ENCODE measurements at regions not wholly inside any gene's neighbourhood (a gene's known extent, or its start where the extent isn't known, plus 50 kb on each side); places are given as distances from the start of the nearest gene placed in this dataset.

DNA sequence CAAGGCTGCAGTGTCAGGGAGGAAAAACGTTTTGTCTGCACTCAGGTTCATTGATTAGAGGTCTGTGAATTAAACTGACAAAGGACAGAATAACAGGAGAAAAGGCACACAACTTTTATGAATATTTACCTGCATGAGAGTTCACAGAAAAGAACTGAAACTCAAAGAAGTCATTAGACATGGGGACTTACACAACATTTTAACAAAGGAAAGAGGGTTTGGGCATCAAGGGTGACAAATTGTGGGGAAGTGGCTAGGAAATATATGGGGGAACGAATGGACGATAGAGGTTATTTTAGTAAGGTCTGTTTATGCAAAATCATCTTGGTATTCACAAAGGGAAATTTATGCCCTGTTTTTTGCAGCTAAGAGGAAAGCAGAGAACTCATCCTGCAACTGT, 65.6 kb upstream of the C15orf39 start:
- WGBS, 2 donors, result 58 to 65% methylated on average over 3 of the region's 3 CpGs
- H3K27me3 ChIP-seq, result no peaks in the 10 kb centered on the region
- no peaks in the 10 kb centered on the region for H3K9me3 ChIP-seq
- no peak for FAIRE-seq
- intact Hi-C loops (cut with DNase I), result no loop called here
- no peak for DNase-seq
- H3K36me3 ChIP-seq, result no peaks in the 10 kb centered on the region
- H3K27ac ChIP-seq, result no peak overlapping the region
- no peak overlapping the region for H3K4me3 ChIP-seq
- TF ChIP-seq, protein P1, sequence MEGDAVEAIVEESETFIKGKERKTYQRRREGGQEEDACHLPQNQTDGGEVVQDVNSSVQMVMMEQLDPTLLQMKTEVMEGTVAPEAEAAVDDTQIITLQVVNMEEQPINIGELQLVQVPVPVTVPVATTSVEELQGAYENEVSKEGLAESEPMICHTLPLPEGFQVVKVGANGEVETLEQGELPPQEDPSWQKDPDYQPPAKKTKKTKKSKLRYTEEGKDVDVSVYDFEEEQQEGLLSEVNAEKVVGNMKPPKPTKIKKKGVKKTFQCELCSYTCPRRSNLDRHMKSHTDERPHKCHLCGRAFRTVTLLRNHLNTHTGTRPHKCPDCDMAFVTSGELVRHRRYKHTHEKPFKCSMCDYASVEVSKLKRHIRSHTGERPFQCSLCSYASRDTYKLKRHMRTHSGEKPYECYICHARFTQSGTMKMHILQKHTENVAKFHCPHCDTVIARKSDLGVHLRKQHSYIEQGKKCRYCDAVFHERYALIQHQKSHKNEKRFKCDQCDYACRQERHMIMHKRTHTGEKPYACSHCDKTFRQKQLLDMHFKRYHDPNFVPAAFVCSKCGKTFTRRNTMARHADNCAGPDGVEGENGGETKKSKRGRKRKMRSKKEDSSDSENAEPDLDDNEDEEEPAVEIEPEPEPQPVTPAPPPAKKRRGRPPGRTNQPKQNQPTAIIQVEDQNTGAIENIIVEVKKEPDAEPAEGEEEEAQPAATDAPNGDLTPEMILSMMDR (IDR thresholded peaks at IDR 0.05), result no peak
- no peak for ATAC-seq
- no peaks in the 10 kb centered on the region for H3K4me1 ChIP-seq

DNA sequence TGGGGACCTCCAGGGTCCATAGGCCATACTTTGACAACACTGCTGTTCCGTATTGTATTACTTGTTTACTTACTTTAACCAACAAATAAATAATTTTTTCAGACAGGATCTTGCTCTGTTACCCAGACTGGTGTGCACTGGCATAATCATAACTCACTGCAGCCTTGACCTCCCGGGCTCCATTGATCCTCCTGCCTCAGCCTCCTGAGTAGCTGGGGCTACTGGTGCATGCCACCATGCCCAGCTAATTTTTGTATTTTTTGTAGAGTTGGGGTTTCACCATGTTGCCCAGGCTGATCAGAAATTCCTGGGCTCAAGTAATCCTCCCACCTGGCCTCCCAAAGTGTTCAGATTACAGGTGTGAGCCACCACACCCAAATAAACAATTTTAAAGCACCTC, 64.9 kb upstream of the C15orf39 start:
- Histone ChIP-seq H3K4me1 (no peaks in the 10 kb centered on the region), H3K27ac (no peak overlapping the region), H3K9me3 (no peaks in the 10 kb centered on the region), H3K4me3 (no peak overlapping the region), H3K27me3 (no peaks in the 10 kb centered on the region), H3K36me3 (no peaks in the 10 kb centered on the region)
- WGBS, 2 donors, result 92 to 94% methylated on average over 2 of the region's 2 CpGs
- no peak for ATAC-seq
- TF ChIP-seq, protein P1 (IDR thresholded peaks at IDR 0.05), result no peak
- intact Hi-C loops (cut with DNase I), result no loop called here
- DNase-seq, result no peak
- no peak for FAIRE-seq

DNA sequence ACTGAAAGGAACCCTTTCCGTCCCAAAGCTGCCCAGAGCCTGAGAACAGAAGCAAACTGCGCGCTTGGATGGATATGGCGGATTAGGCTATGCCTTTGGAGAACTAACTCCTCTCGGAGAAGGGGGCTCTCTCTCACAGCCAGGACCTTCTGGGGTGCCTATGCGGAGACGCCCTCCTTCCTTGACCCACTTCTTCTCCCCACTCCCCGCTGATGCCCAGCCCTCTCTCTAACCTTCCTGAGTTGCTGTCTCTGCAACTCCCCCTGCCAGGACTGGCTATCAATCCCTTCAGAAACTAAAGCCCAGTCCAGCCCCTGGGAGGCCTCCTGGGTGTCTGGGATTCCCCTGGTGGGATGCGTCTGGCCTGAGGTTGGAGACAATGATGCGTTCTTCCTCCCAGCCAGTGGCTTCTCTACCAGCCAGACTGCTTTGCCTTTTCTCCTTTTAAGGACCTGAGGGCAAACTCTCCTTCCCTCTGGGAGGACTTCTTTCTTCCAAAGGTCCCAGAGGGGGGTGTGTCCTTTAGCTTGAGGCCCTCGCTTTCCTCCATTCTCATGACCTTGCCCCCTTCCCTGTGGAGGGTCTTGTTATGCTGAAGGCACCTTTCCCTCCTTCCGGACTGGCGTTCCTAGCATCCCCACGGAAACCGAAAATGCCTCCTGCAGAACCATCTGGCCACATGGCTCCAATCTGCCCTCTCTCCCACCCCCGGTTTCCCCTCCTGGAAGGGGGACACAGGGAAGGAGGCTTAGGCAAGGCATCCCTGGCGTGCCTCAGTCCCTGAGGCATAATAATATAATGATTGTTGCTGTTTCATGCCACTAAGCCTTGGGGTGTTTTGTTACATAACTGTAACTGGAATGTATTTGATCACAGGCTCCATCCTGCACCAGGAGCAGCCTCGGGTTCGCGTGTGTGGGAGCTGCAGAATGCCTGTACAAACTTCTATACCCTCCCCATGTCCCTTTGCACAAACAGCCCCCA, 63.4 kb upstream of the C15orf39 start:
- Histone ChIP-seq H3K4me3 (no peak overlapping the region), H3K27me3 (no peaks in the 10 kb centered on the region), H3K27ac (no peak overlapping the region), H3K9me3 (no peaks in the 10 kb centered on the region), H3K36me3 (no peaks in the 10 kb centered on the region), H3K4me1 (no peaks in the 10 kb centered on the region)
- FAIRE-seq, result no peak
- 85 to 88% methylated on average over 20 of the region's 20 CpGs for WGBS, 2 donors
- DNase-seq, result no peak
- ATAC-seq, result no peak
- intact Hi-C loops (cut with DNase I), result no loop called here
- TF ChIP-seq, protein P1 (IDR thresholded peaks at IDR 0.05), result no peak

DNA sequence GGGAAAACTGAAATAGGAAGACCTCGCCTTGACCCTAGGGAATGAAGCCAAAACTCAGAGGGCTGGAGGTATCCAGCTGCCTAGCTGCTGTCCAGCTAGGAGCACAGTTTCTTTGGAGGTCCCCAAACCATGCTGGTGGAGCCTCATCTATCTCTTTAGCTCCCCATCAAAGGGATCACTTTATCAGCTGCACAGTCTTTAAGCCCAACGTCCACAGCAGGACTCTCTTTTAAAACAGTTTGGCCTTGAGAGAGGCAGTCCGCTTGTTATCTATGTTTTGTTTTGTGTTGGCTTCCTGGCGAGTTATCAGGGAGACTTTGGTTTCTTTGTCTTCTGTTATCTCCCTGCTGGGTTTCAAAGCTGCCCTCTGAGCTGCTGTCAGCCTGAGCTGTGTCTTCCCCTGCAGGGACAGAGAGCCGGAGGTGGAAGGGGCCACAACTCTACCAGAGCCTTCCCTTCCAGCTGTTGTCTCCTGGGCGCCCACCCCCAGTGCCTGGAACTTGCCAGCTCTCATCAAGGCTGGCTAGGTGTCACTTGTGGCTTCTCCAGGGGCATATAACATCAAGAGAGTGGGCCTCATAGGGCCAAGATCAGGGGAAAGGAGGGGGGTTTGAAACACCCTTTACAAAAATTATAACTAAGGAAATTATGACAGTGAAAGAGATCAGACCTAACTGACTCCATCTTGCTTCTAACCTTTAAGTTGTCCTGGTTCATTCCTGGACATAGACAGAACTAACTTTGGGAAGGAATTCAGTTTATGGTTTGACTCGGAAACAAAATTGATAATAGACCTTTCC, 61.4 kb upstream of the C15orf39 start:
- FAIRE-seq (no peak), ATAC-seq (no peak), DNase-seq (no peak)
- Histone ChIP-seq H3K4me3 (no peak overlapping the region), H3K9me3 (peaks cover 0 to 3% (median 0%) of the 10 kb centered on the region in 4 donors), H3K4me1 (no peaks in the 10 kb centered on the region), H3K27ac (no peak overlapping the region), H3K27me3 (no peaks in the 10 kb centered on the region), H3K36me3 (no peaks in the 10 kb centered on the region)
- TF ChIP-seq, protein P1 (IDR thresholded peaks at IDR 0.05), result no peak
- 49% methylated on average over 7 of the region's 7 CpGs for WGBS, 2 donors
- intact Hi-C loops (cut with DNase I), result no loop called here

Measured in pancreas (tissue), 10 donors.